HG02642 (cell line): ENCODE measurements at regions not wholly inside any gene's neighbourhood (a gene's known extent, or its start where the extent isn't known, plus 50 kb on each side); places are given as distances from the start of the nearest gene placed in this dataset.
"Not testable (repeated sequence)": the region's sequence is repeated elsewhere in the genome, so short reads cannot be mapped to it uniquely, and the experiment has no call there.

Experiments used
- ATAC-seq: cut with Tn5 transposase; IDR thresholded peaks from one replicate; pipeline ENCODE4 v1.9.1; 2021; ENCODE audit warnings: mild to moderate bottlenecking; ENCODE audit not compliant: unreplicated experiment, poor library complexity

- no peak for ATAC-seq
Observed at GRCh38 chr2:234254783-234255521, 204.4 kb downstream of the SPP2 start.

GRCh38 chr2:234252772-234253171, 202.3 kb downstream of the SPP2 start:
- no peak for ATAC-seq

GRCh38 chr2:234251326-234252271, 201.1 kb downstream of the SPP2 start:
- ATAC-seq: no peak

- no peak for ATAC-seq
Observed at GRCh38 chr2:234250926-234251325, 200.4 kb downstream of the SPP2 start.

- ATAC-seq: no peak
Observed at GRCh38 chr2:234249873-234250272, 199.4 kb downstream of the SPP2 start.

- ATAC-seq: no peak
Observed at GRCh38 chr2:234249034-234249735, 198.7 kb downstream of the SPP2 start.

- not testable (repeated sequence) for ATAC-seq
Observed at GRCh38 chr2:234248213-234248710, 197.8 kb downstream of the SPP2 start.

- no peak for ATAC-seq
Observed at GRCh38 chr2:234247453-234248180, 197.1 kb downstream of the SPP2 start.

GRCh38 chr2:234245945-234246344, 195.4 kb downstream of the SPP2 start:
- no peak for ATAC-seq

GRCh38 chr2:234243871-234244565, 193.5 kb downstream of the SPP2 start:
- no peak for ATAC-seq

GRCh38 chr2:234242459-234242836, 191.9 kb downstream of the SPP2 start:
- no peak for ATAC-seq

- no peak for ATAC-seq
Observed at GRCh38 chr2:234241656-234242458, 191.4 kb downstream of the SPP2 start.

- ATAC-seq: no peak
Observed at GRCh38 chr2:234240917-234241316, 190.4 kb downstream of the SPP2 start.

- no peak for ATAC-seq
Observed at GRCh38 chr2:234235191-234235590, 184.7 kb downstream of the SPP2 start.

- no peak for ATAC-seq
Observed at GRCh38 chr2:234231460-234231859, 181.0 kb downstream of the SPP2 start.

- no peak for ATAC-seq
Observed at GRCh38 chr2:234219046-234219310, 168.5 kb downstream of the SPP2 start.

GRCh38 chr2:234218266-234219045, 168.0 kb downstream of the SPP2 start:
- ATAC-seq: no peak

- no peak for ATAC-seq
Observed at GRCh38 chr2:234212534-234212933, 162.0 kb downstream of the SPP2 start.
